ENCODE measurements at regions not wholly inside any gene's neighbourhood (a gene's known extent, or its start where the extent isn't known, plus 50 kb on each side); places are given as distances from the start of the nearest gene placed in this dataset.

- TF ChIP-seq CTCF (IDR thresholded peaks at IDR 0.05) (no peak), POLR2A (IDR thresholded peaks at IDR 0.05) (no peak), EP300 (IDR thresholded peaks at IDR 0.05) (no peak)
Measured at GRCh38 chr2:41926614-41927580, 120.9 kb upstream of the PKDCC start.
